K562 (cell line): ENCODE measurements at regions not wholly inside any gene's neighbourhood (a gene's known extent, or its start where the extent isn't known, plus 50 kb on each side); places are given as distances from the start of the nearest gene placed in this dataset.

ENCODE experiments used
- ATAC-seq: fragments of 200-7000 bp; cut with Tn5 transposase; 3 replicates; pipeline ENCODE4 v1.9.1; 2020; ENCODE audit warnings: moderate library complexity
- BruUV-seq: library from RNA; stranded (reverse); fragments of 400-500 nt; replicated peaks from 2 replicates; lab custom pipeline; 2021; lab: Mats Ljungman, UMichigan
- CTCF ChIA-PET: fragments of 300-600 bp; formaldehyde crosslinking; extraction: SDS; loops from one replicate; lab custom pipeline; 2021; ENCODE audit warnings: low intra/inter-chr PET ratio; lab: Yijun Ruan, JAX
- POLR2A ChIA-PET: fragments of 300-600, 350-650 bp; sonication (Branson Sonifier 250); formaldehyde crosslinking; extraction: SDS; loops from one replicate; lab custom pipeline; 2021; ENCODE audit warnings: antibody characterized with exemption, inconsistent platforms; lab: Yijun Ruan, JAX
- DNase-seq, 4 experiments: peaks; one replicate each; pipeline versions ENCODE4 v3.0.0 to v3.0.0-alpha.2; 2011 to 2018; ENCODE audit warnings: low spot score in 3 of 4, mixed read lengths in 3 of 4; ENCODE audit errors: extremely low read depth in 1 of 4
- FAIRE-seq: peaks from 2 replicates; lab custom pipeline; 2011; peaks lifted over from hg19 to GRCh38; lab: Jason Lieb, UNC
- H2AFZ ChIP-seq: 2 replicates; pipeline ENCODE4 v1.6.0; 2011; ENCODE audit warnings: low read depth, low read length, control low read depth, inconsistent platforms
- H3K27ac ChIP-seq: fragments of 200-600 bp; 3 replicates; pipeline ENCODE4 v1.8.0; 2011; ENCODE audit warnings: low read depth, mild to moderate bottlenecking, control low read depth, inconsistent platforms, low read length, moderate library complexity, mixed read lengths; ENCODE audit errors: extremely low read depth
- H3K27me3 ChIP-seq, 2 experiments: fragments of 300-600 bp in 1 of 2; 2 replicates in 1 of 2; 3 replicates in 1 of 2; pipeline versions ENCODE4 v1.6.0 to v1.8.0; 2011; ENCODE audit warnings: inconsistent platforms in 2 of 2, low read length in 2 of 2, mild to moderate bottlenecking in 1 of 2, mixed read lengths in 1 of 2, moderate library complexity in 1 of 2; ENCODE audit not compliant: control insufficient read depth in 2 of 2, insufficient read depth in 2 of 2
- H3K36me3 ChIP-seq: fragments of 300-600 bp; 3 replicates; pipeline ENCODE4 v1.8.0; 2011; ENCODE audit warnings: mild to moderate bottlenecking, low read length, inconsistent platforms; ENCODE audit not compliant: control insufficient read depth, insufficient read depth
- H3K4me1 ChIP-seq, 2 experiments: fragments of 200-600 bp in 1 of 2; replicated peaks in 1 of 2; 2 replicates in 1 of 2; 3 replicates in 1 of 2; pipeline versions ENCODE4 v1.5.1 to v1.8.0; 2011; ENCODE audit warnings: inconsistent platforms in 2 of 2, low read length in 2 of 2, mild to moderate bottlenecking in 1 of 2, mixed read lengths in 1 of 2, moderate library complexity in 1 of 2; ENCODE audit not compliant: control insufficient read depth in 2 of 2, insufficient read depth in 2 of 2
- H3K4me2 ChIP-seq: 2 replicates; pipeline ENCODE4 v1.6.1; 2011; ENCODE audit warnings: low read length, control low read depth, inconsistent platforms, mixed read lengths; ENCODE audit not compliant: insufficient read depth
- H3K4me3 ChIP-seq: fragments of 200-600 bp; sonication (generic), shearing (Covaris generic); 2 replicates; pipeline ENCODE4 v1.5.1; 2016; ENCODE audit warnings: control low read depth, inconsistent platforms
- H3K79me2 ChIP-seq: fragments of 200-600 bp; 3 replicates; pipeline ENCODE4 v1.8.0; 2011; ENCODE audit warnings: low read length, inconsistent platforms; ENCODE audit not compliant: control insufficient read depth, insufficient read depth
- H3K9ac ChIP-seq, 2 experiments: 2 replicates each; pipeline versions ENCODE4 v1.6.0 to v1.6.1; 2011; ENCODE audit warnings: low read depth in 2 of 2, low read length in 2 of 2, control low read depth in 1 of 2, inconsistent platforms in 1 of 2, mild to moderate bottlenecking in 1 of 2, mixed read lengths in 1 of 2; ENCODE audit not compliant: insufficient read depth in 1 of 2
- H3K9me1 ChIP-seq: one replicate; pipeline ENCODE4 v1.6.0; 2011; ENCODE audit warnings: inconsistent platforms, mild to moderate bottlenecking, low read length, moderate library complexity; ENCODE audit not compliant: control insufficient read depth, insufficient read depth
- H3K9me3 ChIP-seq: replicated peaks from 2 replicates; pipeline ENCODE4 v1.5.1; 2011; ENCODE audit warnings: low read depth, low read length, inconsistent platforms; ENCODE audit not compliant: control insufficient read depth, insufficient read depth
- H4K20me1 ChIP-seq: replicated peaks from 2 replicates; pipeline ENCODE4 v1.6.1; 2011; ENCODE audit warnings: low read length, inconsistent platforms, mixed read lengths; ENCODE audit not compliant: control insufficient read depth, insufficient read depth
- BCOR ChIP-seq: fragments of 450-650 bp; IDR thresholded peaks from 2 replicates; pipeline ENCODE4 v1.6.1; 2016
- EZH2 ChIP-seq: IDR thresholded peaks from 2 replicates; pipeline ENCODE4 v1.6.1; 2012; ENCODE audit warnings: low read depth, mild to moderate bottlenecking, inconsistent platforms, low read length, borderline replicate concordance
- FUS ChIP-seq: fragments of 200-400 bp; formaldehyde crosslinking; optimal IDR thresholded peaks from 2 replicates; pipeline ENCODE3; 2017; ENCODE audit warnings: low read depth, low read length
- MEF2D ChIP-seq: conservative IDR thresholded peaks from 2 replicates; pipeline ENCODE4 v1.6.1; 2016; ENCODE audit warnings: low read depth, missing genetic modification characterization, missing compliant biosample characterization
- RBM14 ChIP-seq: fragments of 200-400 bp; formaldehyde crosslinking; IDR thresholded peaks from 2 replicates; pipeline ENCODE4 v1.6.1; 2018; ENCODE audit warnings: low read depth, mild to moderate bottlenecking, low read length, moderate library complexity, borderline replicate concordance; ENCODE audit not compliant: insufficient read depth
- XRCC4 ChIP-seq: IDR thresholded peaks from one replicate; pipeline ENCODE4 v1.6.1; 2011; ENCODE audit not compliant: insufficient read depth, insufficient read length; ENCODE audit errors: extremely low read depth
- ZFP30 ChIP-seq: fragments of 250-450 bp; sonication (Bioruptor Pico); IDR thresholded peaks from 2 replicates; pipeline ENCODE4 v1.8.0; 2022; ENCODE audit warnings: moderate library complexity, mild to moderate bottlenecking, inconsistent platforms, borderline replicate concordance
- ZNF780A ChIP-seq: fragments of 250-450 bp; sonication (Bioruptor Pico); IDR thresholded peaks from 2 replicates; pipeline ENCODE4 v1.5.0; 2021; ENCODE audit warnings: mild to moderate bottlenecking
- WGBS: fragments of 100-300 bp; shearing (Covaris generic); methylation state at CpG from one replicate; pipeline ENCODE4 v1.1.6; 2016; ENCODE audit warnings: low coverage, mixed read lengths; ENCODE audit not compliant: insufficient coverage; ENCODE audit errors: missing lambda C conversion rate; 5-methylcytosine and 5-hydroxymethylcytosine counted together
- in situ Hi-C: fragments of 300-500 bp; cut with MboI; formaldehyde crosslinking; loops from 4 replicates; pipeline ENCODE4 v1.15.0; 2018; ENCODE audit warnings: inconsistent platforms, mixed read lengths
- intact Hi-C: fragments of 100-400 bp; cut with micrococcal nuclease; formaldehyde crosslinking; loops from 2 replicates; pipeline ENCODE4 v1.14.2; 2022
- TF ChIP-seq, protein P1 (sequence below), 2 experiments: IDR thresholded peaks; 2 replicates each; pipeline ENCODE4 v1.6.1; 2012; ENCODE audit warnings: improper control_type of control experiment in 2 of 2, low read depth in 2 of 2, low read length in 2 of 2, borderline replicate concordance in 1 of 2
- TF ChIP-seq, protein P2 (sequence below): fragments of 250-450 bp; sonication (Bioruptor Pico); IDR thresholded peaks from 2 replicates; pipeline ENCODE4 v1.5.0; 2022; ENCODE audit warnings: mild to moderate bottlenecking

DNA sequence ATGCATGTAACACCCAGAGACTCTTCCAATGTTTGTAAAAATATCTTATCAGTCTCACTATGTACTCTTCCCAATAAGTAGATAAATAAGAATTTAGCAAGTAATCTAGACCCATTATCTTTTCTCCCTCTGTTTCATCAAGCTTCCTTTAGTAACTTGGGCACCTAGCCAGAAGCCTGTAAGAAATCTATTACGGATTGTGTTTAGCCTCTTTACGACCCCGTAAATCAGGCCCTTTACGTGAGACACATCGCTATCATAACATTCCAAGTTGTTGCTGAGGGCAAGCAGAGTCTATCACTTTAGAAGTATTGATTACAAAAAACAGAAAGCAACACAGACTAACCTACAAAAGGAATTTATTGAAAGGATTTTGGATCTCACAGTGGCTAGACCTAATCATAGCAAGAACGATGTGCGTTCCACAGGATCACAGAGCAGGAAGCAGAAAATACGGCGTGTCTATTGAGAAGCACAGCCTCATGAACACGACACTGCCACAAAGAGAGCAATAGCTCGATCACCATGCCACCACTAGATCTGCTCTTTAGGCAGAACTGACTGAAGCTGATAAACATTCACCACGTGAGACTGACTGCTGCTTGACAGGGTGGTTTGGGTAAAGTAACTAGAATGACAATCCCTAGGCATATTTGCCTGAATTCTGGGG, 922.1 kb downstream of the AMY1C start:
- CTCF ChIA-PET, result no interaction called here
- H3K79me2 ChIP-seq, result no peaks in the 10 kb centered on the region
- POLR2A ChIA-PET, result interaction anchor here (0.7 kb wide), 1 partner anchor 390 kb away, joined by 3 read pairs; no protein-coding TSS in a partner anchor
- H3K9me1 ChIP-seq, result no peaks in the 10 kb centered on the region
- intact Hi-C loops (no loop called here), in situ Hi-C loops (no loop called here)
- no peak for ATAC-seq
- no TSS peak for BruUV-seq
- H3K27me3 ChIP-seq, result no peaks in the 10 kb centered on the region
- no peaks in the 10 kb centered on the region for H3K36me3 ChIP-seq
- no peak overlapping the region for H3K4me2 ChIP-seq
- no peak overlapping the region for H3K4me3 ChIP-seq
- no peak for FAIRE-seq
- H3K9ac ChIP-seq, result no peak overlapping the region
- H4K20me1 ChIP-seq, result no peaks in the 10 kb centered on the region
- no peak overlapping the region for H2AFZ ChIP-seq
- H3K9me3 ChIP-seq, result no peaks in the 10 kb centered on the region
- no peaks in the 10 kb centered on the region for H3K4me1 ChIP-seq
- DNase-seq, result no peak
- TF ChIP-seq EZH2 (no peak), ZFP30 (no peak), FUS (no peak), BCOR (no peak), MEF2D (no peak), RBM14 (no peak), XRCC4 (no peak), ZNF780A (CRISPR knock-in tag) (no peak)
- TF ChIP-seq, protein P1, sequence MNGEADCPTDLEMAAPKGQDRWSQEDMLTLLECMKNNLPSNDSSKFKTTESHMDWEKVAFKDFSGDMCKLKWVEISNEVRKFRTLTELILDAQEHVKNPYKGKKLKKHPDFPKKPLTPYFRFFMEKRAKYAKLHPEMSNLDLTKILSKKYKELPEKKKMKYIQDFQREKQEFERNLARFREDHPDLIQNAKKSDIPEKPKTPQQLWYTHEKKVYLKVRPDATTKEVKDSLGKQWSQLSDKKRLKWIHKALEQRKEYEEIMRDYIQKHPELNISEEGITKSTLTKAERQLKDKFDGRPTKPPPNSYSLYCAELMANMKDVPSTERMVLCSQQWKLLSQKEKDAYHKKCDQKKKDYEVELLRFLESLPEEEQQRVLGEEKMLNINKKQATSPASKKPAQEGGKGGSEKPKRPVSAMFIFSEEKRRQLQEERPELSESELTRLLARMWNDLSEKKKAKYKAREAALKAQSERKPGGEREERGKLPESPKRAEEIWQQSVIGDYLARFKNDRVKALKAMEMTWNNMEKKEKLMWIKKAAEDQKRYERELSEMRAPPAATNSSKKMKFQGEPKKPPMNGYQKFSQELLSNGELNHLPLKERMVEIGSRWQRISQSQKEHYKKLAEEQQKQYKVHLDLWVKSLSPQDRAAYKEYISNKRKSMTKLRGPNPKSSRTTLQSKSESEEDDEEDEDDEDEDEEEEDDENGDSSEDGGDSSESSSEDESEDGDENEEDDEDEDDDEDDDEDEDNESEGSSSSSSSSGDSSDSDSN (IDR thresholded peaks at IDR 0.05; ENCODE audit: borderline replicate concordance in 1 of 2, low read depth in 2 of 2, low read length in 2 of 2), result no peak
- TF ChIP-seq, protein P2, sequence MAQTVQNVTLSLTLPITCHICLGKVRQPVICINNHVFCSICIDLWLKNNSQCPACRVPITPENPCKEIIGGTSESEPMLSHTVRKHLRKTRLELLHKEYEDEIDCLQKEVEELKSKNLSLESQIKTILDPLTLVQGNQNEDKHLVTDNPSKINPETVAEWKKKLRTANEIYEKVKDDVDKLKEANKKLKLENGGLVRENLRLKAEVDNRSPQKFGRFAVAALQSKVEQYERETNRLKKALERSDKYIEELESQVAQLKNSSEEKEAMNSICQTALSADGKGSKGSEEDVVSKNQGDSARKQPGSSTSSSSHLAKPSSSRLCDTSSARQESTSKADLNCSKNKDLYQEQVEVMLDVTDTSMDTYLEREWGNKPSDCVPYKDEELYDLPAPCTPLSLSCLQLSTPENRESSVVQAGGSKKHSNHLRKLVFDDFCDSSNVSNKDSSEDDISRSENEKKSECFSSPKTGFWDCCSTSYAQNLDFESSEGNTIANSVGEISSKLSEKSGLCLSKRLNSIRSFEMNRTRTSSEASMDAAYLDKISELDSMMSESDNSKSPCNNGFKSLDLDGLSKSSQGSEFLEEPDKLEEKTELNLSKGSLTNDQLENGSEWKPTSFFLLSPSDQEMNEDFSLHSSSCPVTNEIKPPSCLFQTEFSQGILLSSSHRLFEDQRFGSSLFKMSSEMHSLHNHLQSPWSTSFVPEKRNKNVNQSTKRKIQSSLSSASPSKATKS (CRISPR knock-in tag), result no peak
- H3K27ac ChIP-seq, result no peak overlapping the region
- WGBS, result under 1% methylated on average over 12 of the region's 12 CpGs
